ENCODE measurements at regions not wholly inside any gene's neighbourhood (a gene's known extent, or its start where the extent isn't known, plus 50 kb on each side); places are given as distances from the start of the nearest gene placed in this dataset.

DNA sequence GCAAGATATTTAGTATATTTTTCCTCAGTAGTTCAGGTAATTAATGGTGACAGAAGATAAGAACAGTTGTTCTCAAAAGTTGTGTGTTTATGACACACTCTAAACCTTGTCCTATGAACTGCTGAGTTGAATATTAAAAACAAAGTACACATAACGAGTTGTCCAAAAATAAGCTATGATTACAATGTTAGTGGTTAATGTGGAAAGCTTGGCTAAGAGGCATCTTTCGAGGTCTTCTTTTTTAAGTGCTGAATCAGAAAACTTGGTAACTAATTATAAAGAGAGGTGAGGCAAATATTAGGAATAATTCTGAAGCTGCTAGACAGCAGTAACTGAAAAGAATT lies 1088.7 kb downstream of the SUCLG1 start:
- TF ChIP-seq CREB1 (IDR thresholded peaks at IDR 0.05; ENCODE audit: low read depth): no peak
- TF ChIP-seq, protein P1, sequence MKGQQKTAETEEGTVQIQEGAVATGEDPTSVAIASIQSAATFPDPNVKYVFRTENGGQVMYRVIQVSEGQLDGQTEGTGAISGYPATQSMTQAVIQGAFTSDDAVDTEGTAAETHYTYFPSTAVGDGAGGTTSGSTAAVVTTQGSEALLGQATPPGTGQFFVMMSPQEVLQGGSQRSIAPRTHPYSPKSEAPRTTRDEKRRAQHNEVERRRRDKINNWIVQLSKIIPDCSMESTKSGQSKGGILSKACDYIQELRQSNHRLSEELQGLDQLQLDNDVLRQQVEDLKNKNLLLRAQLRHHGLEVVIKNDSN (IDR thresholded peaks at IDR 0.05; ENCODE audit: borderline replicate concordance, extremely low read length, insufficient read depth, low read depth, low read length): no peak
- TF ChIP-seq, protein P2, sequence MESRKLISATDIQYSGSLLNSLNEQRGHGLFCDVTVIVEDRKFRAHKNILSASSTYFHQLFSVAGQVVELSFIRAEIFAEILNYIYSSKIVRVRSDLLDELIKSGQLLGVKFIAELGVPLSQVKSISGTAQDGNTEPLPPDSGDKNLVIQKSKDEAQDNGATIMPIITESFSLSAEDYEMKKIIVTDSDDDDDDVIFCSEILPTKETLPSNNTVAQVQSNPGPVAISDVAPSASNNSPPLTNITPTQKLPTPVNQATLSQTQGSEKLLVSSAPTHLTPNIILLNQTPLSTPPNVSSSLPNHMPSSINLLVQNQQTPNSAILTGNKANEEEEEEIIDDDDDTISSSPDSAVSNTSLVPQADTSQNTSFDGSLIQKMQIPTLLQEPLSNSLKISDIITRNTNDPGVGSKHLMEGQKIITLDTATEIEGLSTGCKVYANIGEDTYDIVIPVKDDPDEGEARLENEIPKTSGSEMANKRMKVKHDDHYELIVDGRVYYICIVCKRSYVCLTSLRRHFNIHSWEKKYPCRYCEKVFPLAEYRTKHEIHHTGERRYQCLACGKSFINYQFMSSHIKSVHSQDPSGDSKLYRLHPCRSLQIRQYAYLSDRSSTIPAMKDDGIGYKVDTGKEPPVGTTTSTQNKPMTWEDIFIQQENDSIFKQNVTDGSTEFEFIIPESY (IDR thresholded peaks at IDR 0.05): no peak
- TF ChIP-seq NR2C1 (IDR thresholded peaks at IDR 0.05): no peak
- TF ChIP-seq CHD4 (IDR thresholded peaks at IDR 0.05): no peak
- TF ChIP-seq, protein P3, sequence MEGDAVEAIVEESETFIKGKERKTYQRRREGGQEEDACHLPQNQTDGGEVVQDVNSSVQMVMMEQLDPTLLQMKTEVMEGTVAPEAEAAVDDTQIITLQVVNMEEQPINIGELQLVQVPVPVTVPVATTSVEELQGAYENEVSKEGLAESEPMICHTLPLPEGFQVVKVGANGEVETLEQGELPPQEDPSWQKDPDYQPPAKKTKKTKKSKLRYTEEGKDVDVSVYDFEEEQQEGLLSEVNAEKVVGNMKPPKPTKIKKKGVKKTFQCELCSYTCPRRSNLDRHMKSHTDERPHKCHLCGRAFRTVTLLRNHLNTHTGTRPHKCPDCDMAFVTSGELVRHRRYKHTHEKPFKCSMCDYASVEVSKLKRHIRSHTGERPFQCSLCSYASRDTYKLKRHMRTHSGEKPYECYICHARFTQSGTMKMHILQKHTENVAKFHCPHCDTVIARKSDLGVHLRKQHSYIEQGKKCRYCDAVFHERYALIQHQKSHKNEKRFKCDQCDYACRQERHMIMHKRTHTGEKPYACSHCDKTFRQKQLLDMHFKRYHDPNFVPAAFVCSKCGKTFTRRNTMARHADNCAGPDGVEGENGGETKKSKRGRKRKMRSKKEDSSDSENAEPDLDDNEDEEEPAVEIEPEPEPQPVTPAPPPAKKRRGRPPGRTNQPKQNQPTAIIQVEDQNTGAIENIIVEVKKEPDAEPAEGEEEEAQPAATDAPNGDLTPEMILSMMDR (IDR thresholded peaks at IDR 0.05 in 2 of 3, conservative IDR thresholded peaks at IDR 0.05 in 1 of 3; ENCODE audit: control insufficient read depth in 2 of 3, extremely low read depth in 1 of 3, insufficient read depth in 1 of 3, low read depth in 3 of 3, low read length in 3 of 3): no peak
